K562 (cell line): ENCODE measurements at regions not wholly inside any gene's neighbourhood (a gene's known extent, or its start where the extent isn't known, plus 50 kb on each side); places are given as distances from the start of the nearest gene placed in this dataset.

Experiments used
- ATAC-seq: fragments of 200-7000 bp; cut with Tn5 transposase; 3 replicates; pipeline ENCODE4 v1.9.1; 2020; ENCODE audit warnings: moderate library complexity
- BruUV-seq: library from RNA; stranded (reverse); fragments of 400-500 nt; replicated peaks from 2 replicates; lab custom pipeline; 2021; lab: Mats Ljungman, UMichigan
- CTCF ChIA-PET: fragments of 300-600 bp; formaldehyde crosslinking; extraction: SDS; loops from one replicate; lab custom pipeline; 2021; ENCODE audit warnings: low intra/inter-chr PET ratio; lab: Yijun Ruan, JAX
- POLR2A ChIA-PET: fragments of 300-600, 350-650 bp; sonication (Branson Sonifier 250); formaldehyde crosslinking; extraction: SDS; loops from one replicate; lab custom pipeline; 2021; ENCODE audit warnings: antibody characterized with exemption, inconsistent platforms; lab: Yijun Ruan, JAX
- DNase-seq, 4 experiments: peaks; one replicate each; pipeline versions ENCODE4 v3.0.0 to v3.0.0-alpha.2; 2011 to 2018; ENCODE audit warnings: low spot score in 3 of 4, mixed read lengths in 3 of 4; ENCODE audit errors: extremely low read depth in 1 of 4
- FAIRE-seq: peaks from 2 replicates; lab custom pipeline; 2011; peaks lifted over from hg19 to GRCh38; lab: Jason Lieb, UNC
- H2AFZ ChIP-seq: 2 replicates; pipeline ENCODE4 v1.6.0; 2011; ENCODE audit warnings: low read depth, low read length, control low read depth, inconsistent platforms
- H3K27ac ChIP-seq: fragments of 200-600 bp; 3 replicates; pipeline ENCODE4 v1.8.0; 2011; ENCODE audit warnings: low read depth, mild to moderate bottlenecking, control low read depth, inconsistent platforms, low read length, moderate library complexity, mixed read lengths; ENCODE audit errors: extremely low read depth
- H3K27me3 ChIP-seq, 2 experiments: fragments of 300-600 bp in 1 of 2; 2 replicates in 1 of 2; 3 replicates in 1 of 2; pipeline versions ENCODE4 v1.6.0 to v1.8.0; 2011; ENCODE audit warnings: inconsistent platforms in 2 of 2, low read length in 2 of 2, mild to moderate bottlenecking in 1 of 2, mixed read lengths in 1 of 2, moderate library complexity in 1 of 2; ENCODE audit not compliant: control insufficient read depth in 2 of 2, insufficient read depth in 2 of 2
- H3K36me3 ChIP-seq: fragments of 300-600 bp; 3 replicates; pipeline ENCODE4 v1.8.0; 2011; ENCODE audit warnings: mild to moderate bottlenecking, low read length, inconsistent platforms; ENCODE audit not compliant: control insufficient read depth, insufficient read depth
- H3K4me1 ChIP-seq, 2 experiments: fragments of 200-600 bp in 1 of 2; replicated peaks in 1 of 2; 2 replicates in 1 of 2; 3 replicates in 1 of 2; pipeline versions ENCODE4 v1.5.1 to v1.8.0; 2011; ENCODE audit warnings: inconsistent platforms in 2 of 2, low read length in 2 of 2, mild to moderate bottlenecking in 1 of 2, mixed read lengths in 1 of 2, moderate library complexity in 1 of 2; ENCODE audit not compliant: control insufficient read depth in 2 of 2, insufficient read depth in 2 of 2
- H3K4me2 ChIP-seq: 2 replicates; pipeline ENCODE4 v1.6.1; 2011; ENCODE audit warnings: low read length, control low read depth, inconsistent platforms, mixed read lengths; ENCODE audit not compliant: insufficient read depth
- H3K4me3 ChIP-seq: fragments of 200-600 bp; sonication (generic), shearing (Covaris generic); 2 replicates; pipeline ENCODE4 v1.5.1; 2016; ENCODE audit warnings: control low read depth, inconsistent platforms
- H3K79me2 ChIP-seq: fragments of 200-600 bp; 3 replicates; pipeline ENCODE4 v1.8.0; 2011; ENCODE audit warnings: low read length, inconsistent platforms; ENCODE audit not compliant: control insufficient read depth, insufficient read depth
- H3K9ac ChIP-seq, 2 experiments: 2 replicates each; pipeline versions ENCODE4 v1.6.0 to v1.6.1; 2011; ENCODE audit warnings: low read depth in 2 of 2, low read length in 2 of 2, control low read depth in 1 of 2, inconsistent platforms in 1 of 2, mild to moderate bottlenecking in 1 of 2, mixed read lengths in 1 of 2; ENCODE audit not compliant: insufficient read depth in 1 of 2
- H3K9me1 ChIP-seq: one replicate; pipeline ENCODE4 v1.6.0; 2011; ENCODE audit warnings: inconsistent platforms, mild to moderate bottlenecking, low read length, moderate library complexity; ENCODE audit not compliant: control insufficient read depth, insufficient read depth
- H3K9me3 ChIP-seq: replicated peaks from 2 replicates; pipeline ENCODE4 v1.5.1; 2011; ENCODE audit warnings: low read depth, low read length, inconsistent platforms; ENCODE audit not compliant: control insufficient read depth, insufficient read depth
- H4K20me1 ChIP-seq: replicated peaks from 2 replicates; pipeline ENCODE4 v1.6.1; 2011; ENCODE audit warnings: low read length, inconsistent platforms, mixed read lengths; ENCODE audit not compliant: control insufficient read depth, insufficient read depth
- GTF3C2 ChIP-seq: IDR thresholded peaks from 3 replicates; pipeline ENCODE4 v1.6.1; 2011; ENCODE audit warnings: borderline replicate concordance, mild to moderate bottlenecking, moderate library complexity; ENCODE audit not compliant: insufficient read length; ENCODE audit errors: extremely low read depth
- SNAPC5 ChIP-seq: fragments of 250-450 bp; sonication (Bioruptor Pico); IDR thresholded peaks from 2 replicates; pipeline ENCODE4 v1.8.0; 2021; ENCODE audit warnings: moderate library complexity, mild to moderate bottlenecking, inconsistent platforms
- ZBTB40 ChIP-seq, 2 experiments: fragments of 450-650 bp in 1 of 2; sonication (generic) in 1 of 2; formaldehyde crosslinking in 1 of 2; IDR thresholded peaks; 2 replicates each; pipeline versions ENCODE4 v1.7.1 to v1.9.0; 2016 to 2022; ENCODE audit warnings: inconsistent platforms in 1 of 2, mild to moderate bottlenecking in 1 of 2, missing genetic modification reagents in 1 of 2
- ZNF780A ChIP-seq: fragments of 250-450 bp; sonication (Bioruptor Pico); IDR thresholded peaks from 2 replicates; pipeline ENCODE4 v1.5.0; 2021; ENCODE audit warnings: mild to moderate bottlenecking
- WGBS: fragments of 100-300 bp; shearing (Covaris generic); methylation state at CpG from one replicate; pipeline ENCODE4 v1.1.6; 2016; ENCODE audit warnings: low coverage, mixed read lengths; ENCODE audit not compliant: insufficient coverage; ENCODE audit errors: missing lambda C conversion rate; 5-methylcytosine and 5-hydroxymethylcytosine counted together
- in situ Hi-C: fragments of 300-500 bp; cut with MboI; formaldehyde crosslinking; loops from 4 replicates; pipeline ENCODE4 v1.15.0; 2018; ENCODE audit warnings: inconsistent platforms, mixed read lengths
- intact Hi-C: fragments of 100-400 bp; cut with micrococcal nuclease; formaldehyde crosslinking; loops from 2 replicates; pipeline ENCODE4 v1.14.2; 2022

GRCh38 chr4:176970853-176971252 is 178.1 kb upstream of the VEGFC start (continued):
- no peak for TF ChIP-seq GTF3C2

GRCh38 chr4:176971576-176972115 is 178.9 kb upstream of the VEGFC start:
- Histone ChIP-seq H3K27me3 (no peaks in the 10 kb centered on the region), H2AFZ (no peak overlapping the region), H3K27ac (no peak overlapping the region), H3K9me1 (no peaks in the 10 kb centered on the region), H3K4me2 (no peak overlapping the region), H4K20me1 (no peaks in the 10 kb centered on the region), H3K4me1 (no peaks in the 10 kb centered on the region), H3K9me3 (no peaks in the 10 kb centered on the region; the same call in 1 of the 2 replicates), H3K36me3 (no peaks in the 10 kb centered on the region), H3K4me3 (no peak overlapping the region), H3K79me2 (no peaks in the 10 kb centered on the region), H3K9ac (no peak overlapping the region)
- TF ChIP-seq ZNF780A (CRISPR knock-in tag) (no peak), SNAPC5 (CRISPR knock-in tag) (no peak), ZBTB40 (IDR thresholded peaks at IDR 0.05) (no peak), ZBTB40 (CRISPR knock-in tag; IDR thresholded peaks at IDR 0.05) (no peak)
- no peak for FAIRE-seq
- ATAC-seq, result no peak
- in situ Hi-C loops, result no loop called here
- ChIA-PET POLR2A (no interaction called here), CTCF (no interaction called here)
- DNase-seq, result no peak
- intact Hi-C loops, result no loop called here
- 0% methylated on average over 7 of the region's 7 CpGs for WGBS
- no TSS peak for BruUV-seq
